Naive thymus-derived CD4-positive, alpha-beta T cell (primary cell): ENCODE measurements at regions not wholly inside any gene's neighbourhood (a gene's known extent, or its start where the extent isn't known, plus 50 kb on each side); places are given as distances from the start of the nearest gene placed in this dataset.
"Not testable (repeated sequence)": the region's sequence is repeated elsewhere in the genome, so short reads cannot be mapped to it uniquely, and the experiment has no call there.

Source experiments
- ATAC-seq: fragments of 150-1000 bp; cut with Tn5 transposase; 2 replicates; pipeline ENCODE4 v1.10.0; 2021; ENCODE audit warnings: mild to moderate bottlenecking, moderate library complexity
- CTCF ChIA-PET: fragments of 350-600 bp; sonication (Branson Sonifier 250); formaldehyde crosslinking; loops from one replicate; lab custom pipeline; 2021; ENCODE audit warnings: antibody characterized with exemption; lab: Charles Lee
- POLR2A ChIA-PET: fragments of 350-600 bp; sonication (Branson Sonifier 250); formaldehyde crosslinking; loops from one replicate; lab custom pipeline; 2021; ENCODE audit warnings: antibody characterized with exemption, inconsistent platforms; lab: Charles Lee
- DNase-seq, 9 donors: peaks; one replicate each; pipeline versions ENCODE4 v3.0.0 to v3.0.0-alpha.2; 2020 to 2022; ENCODE audit warnings: mixed read lengths in 1 of 9
- H3K27ac ChIP-seq: one replicate; pipeline ENCODE4 v1.7.0; 2013; ENCODE audit warnings: mild to moderate bottlenecking, low read depth, low read length, moderate library complexity
- H3K27me3 ChIP-seq, 2 donors: one replicate each; pipeline ENCODE4 v1.7.0; 2013; ENCODE audit warnings: low read length in 2 of 2, mild to moderate bottlenecking in 2 of 2, moderate library complexity in 2 of 2; ENCODE audit not compliant: control insufficient read depth in 2 of 2, insufficient read depth in 2 of 2
- H3K36me3 ChIP-seq, 3 experiments: 1 replicate in 2 of 3; 2 replicates in 1 of 3; pipeline ENCODE4 v1.7.0; 2013; ENCODE audit warnings: low read length in 3 of 3, mild to moderate bottlenecking in 3 of 3, moderate library complexity in 1 of 3; ENCODE audit not compliant: insufficient read depth in 3 of 3, control insufficient read depth in 2 of 3
- H3K4me1 ChIP-seq, 2 donors: one replicate each; pipeline ENCODE4 v1.7.0; 2013; ENCODE audit warnings: low read length in 2 of 2, mild to moderate bottlenecking in 2 of 2, moderate library complexity in 1 of 2; ENCODE audit not compliant: control insufficient read depth in 2 of 2, insufficient read depth in 2 of 2
- H3K4me3 ChIP-seq: 2 replicates; pipeline ENCODE4 v1.7.0; 2013; ENCODE audit warnings: mild to moderate bottlenecking, low read length
- H3K9me3 ChIP-seq, 3 experiments: 1 replicate in 2 of 3; 2 replicates in 1 of 3; pipeline ENCODE4 v1.7.0; 2013; ENCODE audit warnings: low read length in 3 of 3; ENCODE audit not compliant: control insufficient read depth in 2 of 3
- H3K27ac Mint-ChIP-seq, 9 donors: one replicate each; pipeline ENCODE4 v1.8.0; 2020 to 2022; ENCODE audit warnings: mixed read lengths in 9 of 9, mild to moderate bottlenecking in 8 of 9, moderate library complexity in 5 of 9, inconsistent platforms in 2 of 9
- H3K27me3 Mint-ChIP-seq, 5 donors: one replicate each; pipeline ENCODE4 v1.8.0; 2021 to 2022; ENCODE audit warnings: mixed read lengths in 5 of 5, mild to moderate bottlenecking in 1 of 5
- H3K36me3 Mint-ChIP-seq, 5 donors: one replicate each; pipeline ENCODE4 v1.8.0; 2020 to 2022; ENCODE audit warnings: mixed read lengths in 5 of 5, mild to moderate bottlenecking in 3 of 5, inconsistent platforms in 1 of 5
- H3K4me1 Mint-ChIP-seq, 7 donors: one replicate each; pipeline ENCODE4 v1.8.0; 2020 to 2022; ENCODE audit warnings: mixed read lengths in 7 of 7, mild to moderate bottlenecking in 3 of 7, inconsistent platforms in 1 of 7
- H3K4me3 Mint-ChIP-seq, 10 donors: one replicate each; pipeline ENCODE4 v1.8.0; 2020 to 2022; ENCODE audit warnings: mild to moderate bottlenecking in 10 of 10, mixed read lengths in 10 of 10, moderate library complexity in 6 of 10, inconsistent platforms in 2 of 10
- H3K9me3 Mint-ChIP-seq, 11 donors: one replicate each; pipeline ENCODE4 v1.8.0; 2020 to 2022; ENCODE audit warnings: mixed read lengths in 11 of 11, mild to moderate bottlenecking in 4 of 11, inconsistent platforms in 1 of 11, moderate library complexity in 1 of 11
- intact Hi-C, 2 donors: fragments of 100-400 bp; cut with micrococcal nuclease; formaldehyde crosslinking; loops; one replicate each; pipeline ENCODE4 v1.15.1; 2023

GRCh38 chr5:36535859-36536615 is 70.4 kb upstream of the SLC1A3 start:
- Mint-ChIP-seq H3K4me1 (no peaks in the 10 kb centered on the region), H3K9me3 (no peaks in the 10 kb centered on the region), H3K4me3 (no peak overlapping the region), H3K27ac (no peak overlapping the region), H3K36me3 (no peaks in the 10 kb centered on the region), H3K27me3 (peaks cover 4 to 14% (median 7%) of the 10 kb centered on the region in 5 donors)
- ChIA-PET POLR2A (no interaction called here), CTCF (no interaction called here)
- no peaks in the 10 kb centered on the region for H3K36me3 ChIP-seq
- H3K9me3 ChIP-seq: no peaks in the 10 kb centered on the region
- ATAC-seq (no peak), DNase-seq (no peak)
- H3K27ac ChIP-seq: no peak overlapping the region
- H3K4me3 ChIP-seq: no peak overlapping the region
- H3K27me3 ChIP-seq: no peaks in the 10 kb centered on the region
- intact Hi-C loops: no loop called here
- no peaks in the 10 kb centered on the region for H3K4me1 ChIP-seq

GRCh38 chr5:36536616-36537005 is 69.8 kb upstream of the SLC1A3 start:
- no peak overlapping the region for H3K4me3 ChIP-seq
- Mint-ChIP-seq H3K4me1 (no peaks in the 10 kb centered on the region), H3K4me3 (no peak overlapping the region), H3K27me3 (peaks cover 3 to 14% (median 8%) of the 10 kb centered on the region in 5 donors), H3K9me3 (no peaks in the 10 kb centered on the region), H3K36me3 (no peaks in the 10 kb centered on the region), H3K27ac (no peak overlapping the region)
- CTCF ChIA-PET: no interaction called here
- no peak for DNase-seq
- H3K36me3 ChIP-seq: no peaks in the 10 kb centered on the region
- H3K27me3 ChIP-seq: no peaks in the 10 kb centered on the region
- intact Hi-C loops: no loop called here
- no peaks in the 10 kb centered on the region for H3K9me3 ChIP-seq
- no peak for ATAC-seq
- POLR2A ChIA-PET: no interaction called here
- H3K27ac ChIP-seq: no peak overlapping the region
- H3K4me1 ChIP-seq: no peaks in the 10 kb centered on the region

- Histone ChIP-seq H3K4me1 (no peaks in the 10 kb centered on the region), H3K27me3 (no peaks in the 10 kb centered on the region), H3K36me3 (no peaks in the 10 kb centered on the region), H3K9me3 (no peaks in the 10 kb centered on the region), H3K27ac (no peak overlapping the region), H3K4me3 (no peak overlapping the region)
- Mint-ChIP-seq H3K9me3 (no peaks in the 10 kb centered on the region), H3K27ac (no peak overlapping the region), H3K4me1 (no peaks in the 10 kb centered on the region), H3K27me3 (peaks cover 0 to 18% (median 7%) of the 10 kb centered on the region in 5 donors), H3K36me3 (no peaks in the 10 kb centered on the region), H3K4me3 (no peak overlapping the region)
- no peak for ATAC-seq
- intact Hi-C loops: no loop called here
- ChIA-PET POLR2A (no interaction called here), CTCF (no interaction called here)
- no peak for DNase-seq
Observed at GRCh38 chr5:36537724-36538123, 68.7 kb upstream of the SLC1A3 start.

- ChIA-PET CTCF (no interaction called here), POLR2A (no interaction called here)
- peaks cover 0 to 6% (median 0%) of the 10 kb centered on the region in 5 donors for H3K27me3 Mint-ChIP-seq
- no peaks in the 10 kb centered on the region for H3K36me3 Mint-ChIP-seq
- H3K4me3 Mint-ChIP-seq: no peak overlapping the region
- no peak overlapping the region for H3K4me3 ChIP-seq
- peaks cover 0 to 12% (median 3%) of the 10 kb centered on the region in 11 donors for H3K9me3 Mint-ChIP-seq
- no peak overlapping the region for H3K27ac ChIP-seq
- intact Hi-C loops: no loop called here
- DNase-seq (no peak), ATAC-seq (no peak)
- no peaks in the 10 kb centered on the region for H3K4me1 ChIP-seq
- no peaks in the 10 kb centered on the region for H3K9me3 ChIP-seq
- no peaks in the 10 kb centered on the region for H3K36me3 ChIP-seq
- H3K27me3 ChIP-seq: no peaks in the 10 kb centered on the region
- no peaks in the 10 kb centered on the region for H3K4me1 Mint-ChIP-seq
- H3K27ac Mint-ChIP-seq: no peak overlapping the region
Observed at GRCh38 chr5:36552651-36553393, 53.6 kb upstream of the SLC1A3 start.

- H3K27ac Mint-ChIP-seq, intact Hi-C loops, H3K36me3 ChIP-seq, DNase-seq, H3K4me1 Mint-ChIP-seq, CTCF ChIA-PET, H3K27me3 ChIP-seq, H3K4me1 ChIP-seq, H3K4me3 Mint-ChIP-seq, POLR2A ChIA-PET, H3K36me3 Mint-ChIP-seq, H3K4me3 ChIP-seq, ATAC-seq, H3K9me3 ChIP-seq, H3K27ac ChIP-seq: not testable (repeated sequence)
- H3K9me3 Mint-ChIP-seq: peaks cover 0 to 12% (median 3%) of the 10 kb centered on the region in 11 donors
- peaks cover 0 to 11% (median 0%) of the 10 kb centered on the region in 5 donors for H3K27me3 Mint-ChIP-seq
Observed at GRCh38 chr5:36555035-36555434, 51.4 kb upstream of the SLC1A3 start.
